HG02623 (cell line): ENCODE measurements at regions not wholly inside any gene's neighbourhood (a gene's known extent, or its start where the extent isn't known, plus 50 kb on each side); places are given as distances from the start of the nearest gene placed in this dataset.
"Not testable (repeated sequence)": the region's sequence is repeated elsewhere in the genome, so short reads cannot be mapped to it uniquely, and the experiment has no call there.

Source experiments
- ATAC-seq: cut with Tn5 transposase; IDR thresholded peaks from one replicate; pipeline ENCODE4 v1.9.1; 2021; ENCODE audit warnings: moderate library complexity; ENCODE audit not compliant: unreplicated experiment

DNA sequence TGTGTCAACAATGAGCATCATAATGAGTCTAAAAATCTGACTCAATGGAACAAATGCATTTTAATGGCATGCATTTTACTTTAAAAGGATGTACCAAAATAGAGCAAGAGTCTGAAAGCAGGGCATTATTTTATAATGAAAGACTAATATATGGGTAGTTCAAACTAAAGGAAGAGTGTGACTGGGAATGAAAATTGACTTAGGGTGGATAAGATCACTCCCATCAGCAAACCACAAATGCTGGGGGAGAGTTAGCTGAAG is 114.7 kb downstream of the SOX4 start:
- no peak for ATAC-seq

DNA sequence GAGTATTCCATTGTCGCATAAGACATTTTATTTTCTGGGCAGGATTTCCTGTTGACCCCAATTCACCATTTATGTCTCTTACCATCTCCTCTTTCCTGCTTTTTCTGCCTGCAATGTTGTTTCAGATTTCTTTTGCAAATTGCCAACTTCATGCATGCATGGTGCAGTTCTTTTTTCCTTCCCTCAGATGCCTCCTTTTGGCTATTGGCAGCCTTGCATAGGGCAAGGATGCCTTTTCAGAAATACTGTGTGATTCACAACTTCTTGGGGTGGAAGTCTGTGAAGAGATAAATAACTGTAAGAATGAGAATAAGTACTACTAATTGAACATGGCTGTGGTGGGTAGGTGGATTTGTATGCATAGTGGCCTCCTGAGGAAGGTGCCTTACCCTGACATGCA is 116.7 kb downstream of the SOX4 start:
- ATAC-seq: no peak

DNA sequence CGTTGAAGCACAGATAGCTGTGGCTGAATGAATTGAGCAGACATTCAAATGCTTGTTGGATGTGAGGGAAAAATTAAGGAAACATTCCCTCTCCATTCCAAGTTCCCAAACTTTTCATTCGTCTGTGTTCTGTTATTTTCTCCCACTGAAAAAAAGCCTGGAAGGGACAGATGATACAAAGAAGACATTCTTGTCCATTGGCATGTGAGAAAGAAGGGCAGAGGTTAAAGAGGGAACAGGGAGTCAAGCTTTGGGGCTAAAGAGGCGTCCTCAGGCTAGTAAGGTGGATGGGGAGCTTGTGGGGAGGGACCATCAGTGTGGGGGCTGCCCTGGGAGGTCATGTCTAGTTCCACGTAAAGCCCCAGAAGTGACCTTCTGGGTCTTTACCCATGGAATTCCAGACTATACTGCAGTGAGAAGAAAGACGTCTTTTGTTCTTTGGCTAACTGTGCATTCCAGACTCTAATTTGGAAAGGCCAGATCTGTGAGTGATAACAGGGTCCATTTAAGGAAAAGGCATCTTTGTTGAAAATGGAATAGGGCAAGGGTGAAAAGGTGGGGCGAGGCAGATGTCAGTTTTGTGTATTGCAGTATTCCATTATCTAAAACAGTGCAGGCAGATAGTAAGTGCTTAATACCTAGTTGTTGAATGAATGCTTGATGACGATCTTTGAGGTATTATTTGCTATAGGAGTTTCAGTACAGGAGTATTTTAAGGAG is 117.5 kb downstream of the SOX4 start:
- no peak for ATAC-seq

DNA sequence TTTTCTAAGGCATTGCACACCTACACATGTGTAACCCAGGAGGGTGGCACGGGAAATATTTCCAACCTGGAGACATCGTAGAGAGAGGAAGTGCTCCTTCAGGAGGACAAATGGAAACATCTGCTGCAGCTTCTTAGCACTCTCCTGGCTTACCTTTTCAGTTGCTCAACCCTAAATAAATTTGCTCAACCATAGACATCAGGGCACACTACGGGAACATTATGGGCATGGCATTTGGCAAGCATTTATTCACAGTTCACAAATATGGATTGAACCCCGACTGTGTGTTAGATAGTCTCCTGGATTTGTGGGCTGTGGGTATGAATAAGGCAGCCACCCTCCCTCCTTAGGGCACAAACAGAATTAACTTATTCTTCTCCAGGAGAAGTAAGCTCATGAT is 118.7 kb downstream of the SOX4 start:
- ATAC-seq: no peak

DNA sequence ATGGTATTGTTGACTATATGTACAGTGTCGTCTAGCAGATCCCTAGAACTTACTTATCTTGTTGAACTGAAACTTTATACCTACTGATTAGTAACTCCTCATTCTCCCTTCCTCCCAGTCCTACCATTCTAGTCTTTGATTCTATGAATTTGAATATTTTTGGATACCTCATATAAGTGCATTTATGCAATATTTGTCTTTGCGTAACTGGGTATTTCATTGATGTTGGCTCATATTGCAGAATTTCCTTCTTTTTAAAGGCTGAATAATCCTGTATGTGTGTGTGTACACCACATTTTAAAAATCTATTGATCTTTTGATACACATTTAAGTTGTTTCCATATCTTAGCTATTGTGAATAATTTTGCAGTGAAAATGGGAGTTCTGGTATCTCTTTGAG is 119.9 kb downstream of the SOX4 start:
- no peak for ATAC-seq

DNA sequence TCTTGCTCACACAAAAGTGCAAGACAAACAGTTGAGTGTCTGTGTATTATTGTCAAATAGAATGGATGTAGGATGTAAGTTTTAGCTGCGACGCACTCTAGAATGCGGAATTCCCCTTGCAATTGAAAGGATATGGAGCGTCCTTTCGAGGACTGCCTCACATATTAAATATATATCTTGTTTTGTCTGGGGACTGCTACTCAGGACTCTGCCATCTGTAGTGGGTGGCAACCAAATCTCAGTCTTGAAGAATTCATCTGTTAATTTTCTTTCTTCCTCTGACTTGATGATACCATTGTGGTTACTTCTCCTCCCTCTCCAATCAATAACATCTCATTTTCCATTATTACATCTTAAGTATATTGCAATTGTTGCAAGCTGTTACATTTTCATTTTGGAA is 121.6 kb downstream of the SOX4 start:
- no peak for ATAC-seq

DNA sequence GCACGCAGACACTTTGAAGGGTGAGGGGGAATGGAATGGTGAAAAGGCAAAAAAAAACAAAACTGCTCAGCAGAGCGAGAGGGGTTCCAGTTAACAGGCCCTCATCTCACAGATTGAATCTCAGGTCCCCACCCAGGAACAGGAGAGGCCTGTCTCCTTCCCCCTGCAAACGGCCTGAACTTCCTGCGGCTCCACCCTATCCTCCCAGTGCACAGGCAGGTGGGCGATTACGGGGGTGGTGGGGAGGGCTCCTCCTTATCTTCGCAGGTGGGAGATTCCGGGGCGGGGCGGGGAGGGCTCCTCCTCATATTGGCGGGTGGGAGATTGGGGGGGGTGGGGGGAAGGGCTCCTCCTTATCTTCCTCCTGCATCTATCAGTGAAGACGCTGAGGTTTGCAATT is 129.0 kb downstream of the SOX4 start:
- ATAC-seq: no peak

DNA sequence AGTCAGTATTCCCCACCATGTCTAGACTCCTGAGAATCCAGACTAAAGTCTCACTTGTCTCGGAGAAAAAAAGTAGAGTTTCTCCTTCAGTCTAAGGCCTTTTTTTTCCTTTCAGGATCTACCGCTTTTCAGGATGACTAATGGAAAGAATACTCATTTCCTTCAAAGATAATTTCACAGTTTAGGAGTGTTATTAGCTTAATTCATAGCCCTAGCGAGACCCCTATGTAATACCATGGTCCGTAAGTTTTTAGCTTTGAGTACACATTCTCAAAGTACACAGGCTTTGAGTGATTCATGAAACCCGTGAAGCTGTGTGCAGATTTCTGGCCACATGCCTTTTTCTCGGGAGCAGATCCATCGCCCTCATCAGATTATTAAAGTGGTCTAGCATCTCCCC is 133.1 kb downstream of the SOX4 start:
- no peak for ATAC-seq

DNA sequence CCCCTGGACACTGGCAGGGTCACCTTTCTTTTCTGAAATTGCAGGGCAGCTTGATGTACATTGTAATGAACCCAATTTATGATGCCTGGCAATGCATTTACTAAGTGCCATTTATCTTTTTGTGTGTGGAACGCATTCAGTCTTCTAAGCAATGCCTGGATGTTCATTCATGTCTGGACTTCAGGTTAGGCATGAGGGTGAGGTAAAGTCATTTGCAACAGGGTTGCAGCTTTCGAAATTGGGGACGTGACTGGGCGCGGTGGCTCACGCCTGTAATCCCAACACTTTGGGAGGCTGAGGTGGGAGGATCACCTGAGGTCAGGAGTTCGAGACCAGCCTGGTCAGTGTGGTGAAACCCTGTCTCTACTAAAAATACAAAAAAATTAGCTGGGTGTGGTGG is 134.6 kb downstream of the SOX4 start:
- no peak for ATAC-seq

DNA sequence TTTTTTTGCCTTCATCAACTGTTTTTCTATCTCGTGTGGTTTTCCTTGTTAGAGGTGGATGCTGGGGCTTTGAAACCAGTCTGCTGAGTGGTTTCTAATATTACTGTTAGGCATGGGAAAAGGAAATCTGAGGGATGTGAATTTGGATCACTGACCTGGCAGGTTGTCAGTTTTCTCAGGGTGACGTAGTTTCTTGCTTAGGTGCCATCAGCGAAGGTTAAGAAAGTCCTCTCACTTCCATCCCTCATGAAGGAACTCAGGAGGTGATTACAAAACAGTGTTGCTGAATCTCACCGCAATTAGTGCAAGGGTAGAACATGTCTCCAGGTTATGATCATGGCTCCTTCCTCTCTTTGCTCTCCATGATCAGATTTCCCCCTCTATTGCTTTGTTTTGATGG is 135.9 kb downstream of the SOX4 start:
- ATAC-seq: no peak

DNA sequence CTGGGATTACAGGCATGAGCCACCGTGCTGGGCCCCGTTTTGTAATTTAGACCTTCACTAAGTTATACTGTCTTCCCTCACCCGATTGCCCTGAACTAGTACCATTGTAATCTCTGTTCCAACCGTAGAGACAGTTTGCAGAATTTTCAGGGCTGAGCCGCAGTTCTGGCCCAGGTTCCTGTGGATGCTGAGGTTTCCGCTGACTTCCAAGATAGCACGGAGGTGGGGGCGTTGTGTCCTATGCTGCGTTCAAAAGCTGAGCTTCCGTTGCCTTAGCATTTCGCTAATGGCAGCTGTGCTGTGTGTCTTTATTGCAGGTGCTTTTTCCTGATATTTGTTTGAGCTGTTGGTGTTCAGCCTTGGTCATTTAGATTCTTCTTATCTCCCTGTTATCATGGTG is 137.0 kb downstream of the SOX4 start:
- ATAC-seq: no peak

DNA sequence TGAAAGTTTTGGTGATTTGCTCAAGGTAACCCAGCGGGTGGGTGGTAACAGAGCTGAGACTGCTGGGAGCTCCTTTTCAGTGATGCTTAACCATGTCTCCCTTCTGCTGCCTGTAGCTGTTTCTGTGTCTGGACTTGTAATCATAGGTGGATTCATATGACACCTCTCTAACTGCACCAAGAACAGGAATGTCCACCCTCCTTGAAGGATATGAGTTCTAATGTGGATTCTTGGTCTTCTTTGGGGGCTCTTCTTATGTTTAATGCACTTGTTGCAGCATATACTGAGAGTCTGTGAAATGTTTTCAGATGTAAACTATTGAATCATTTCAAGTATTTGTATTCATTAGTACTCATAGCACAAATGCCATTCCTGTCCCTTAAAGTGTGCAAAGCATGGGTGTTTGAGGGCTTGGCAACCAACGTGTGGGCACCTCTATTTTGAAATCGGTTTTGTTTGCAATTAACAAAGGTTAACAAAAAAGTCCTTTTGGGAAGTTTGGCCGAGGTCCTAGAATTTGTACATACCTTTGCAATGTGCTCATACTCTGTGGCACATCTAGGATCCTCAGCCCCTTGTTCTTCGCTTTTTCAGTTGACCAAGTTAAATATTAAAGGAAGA is 138.0 kb downstream of the SOX4 start:
- no peak for ATAC-seq

DNA sequence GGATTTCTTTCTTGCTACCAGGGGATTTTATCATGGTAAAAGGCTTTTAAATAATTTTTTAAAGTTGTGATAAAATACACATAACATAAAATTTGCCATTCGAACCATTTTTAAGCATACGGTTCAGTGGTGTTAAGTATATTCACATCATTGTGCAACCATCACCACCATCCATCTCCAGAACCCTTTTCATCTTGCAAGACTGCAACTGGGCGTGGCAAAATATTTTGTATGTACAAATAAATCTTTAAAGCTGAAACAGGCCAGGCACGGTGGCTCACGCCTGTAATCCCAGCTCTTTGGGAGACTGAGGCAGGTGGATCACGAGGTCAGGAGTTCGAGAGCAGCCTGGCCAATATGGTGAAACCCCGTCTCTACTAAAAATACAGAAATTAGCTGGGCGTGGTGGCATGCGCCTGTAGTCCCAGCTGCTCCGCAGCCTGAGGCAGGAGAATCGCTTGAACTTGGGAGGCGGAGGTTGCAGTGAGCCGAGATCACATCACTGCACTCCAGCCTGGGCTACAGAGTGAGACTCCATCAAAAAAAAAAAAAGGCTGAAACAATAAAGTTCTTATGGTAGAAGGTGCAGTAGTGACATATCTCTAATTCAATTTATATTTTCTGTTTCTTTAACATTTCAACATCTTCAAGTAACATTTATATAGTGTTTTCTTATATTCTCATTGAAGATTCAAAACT is 138.6 kb downstream of the SOX4 start:
- ATAC-seq: not testable (repeated sequence)

DNA sequence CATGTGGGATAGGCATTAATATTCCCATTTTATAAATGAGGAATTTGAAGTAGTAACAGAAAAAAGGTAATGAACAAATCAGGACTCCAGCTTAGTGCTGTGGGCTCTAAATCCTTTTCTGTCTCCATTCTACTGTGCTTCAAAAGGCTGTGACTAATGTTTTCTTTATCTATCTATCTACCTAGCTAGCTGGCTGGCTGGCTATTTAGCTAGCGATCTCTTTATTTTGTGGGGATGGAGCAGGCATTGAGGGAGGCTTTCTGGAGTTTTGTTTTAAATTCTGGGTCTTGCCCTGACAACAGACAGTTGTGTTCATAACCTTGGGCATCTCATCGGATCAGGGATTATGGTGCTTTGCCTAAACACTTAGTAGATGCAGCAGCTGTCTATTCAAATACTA is 139.2 kb downstream of the SOX4 start:
- ATAC-seq: no peak

DNA sequence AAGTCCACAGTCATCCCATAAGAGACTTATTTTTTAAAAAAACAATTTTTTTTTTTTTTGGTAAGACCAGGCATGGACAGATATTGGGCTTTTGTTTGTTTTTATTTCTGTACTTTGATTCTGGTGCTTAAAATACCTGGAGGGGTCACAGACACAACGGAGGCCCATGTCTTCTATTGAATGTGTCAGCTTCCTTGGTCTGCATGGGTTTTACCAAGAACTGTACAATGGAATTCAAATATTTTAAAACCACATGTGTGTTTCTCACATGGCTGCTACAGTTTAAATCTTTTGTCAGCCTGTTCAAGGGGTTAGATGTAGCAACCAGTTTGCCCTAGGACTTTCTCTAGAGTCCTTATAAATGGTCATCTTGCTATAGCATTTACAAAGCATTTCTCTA is 139.8 kb downstream of the SOX4 start:
- no peak for ATAC-seq

DNA sequence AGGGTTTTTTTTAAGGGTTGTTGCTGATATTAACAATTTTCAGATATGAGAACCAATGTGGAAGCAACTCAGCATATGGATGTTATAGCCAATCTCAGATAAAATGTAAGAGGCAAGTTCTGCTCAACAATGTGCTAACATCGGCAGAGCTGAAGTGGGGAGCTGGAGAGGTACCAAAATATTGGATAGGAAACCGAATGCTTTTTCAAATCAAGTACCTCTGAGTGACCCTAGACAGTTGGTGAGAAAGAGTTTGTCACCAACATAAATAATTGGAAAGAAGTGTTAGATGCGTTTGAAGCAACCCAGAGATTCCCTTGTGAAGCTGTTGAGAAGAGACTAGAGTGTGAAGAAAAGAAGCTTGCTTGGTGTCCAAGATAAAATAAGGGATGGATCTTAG is 140.7 kb downstream of the SOX4 start:
- no peak for ATAC-seq

DNA sequence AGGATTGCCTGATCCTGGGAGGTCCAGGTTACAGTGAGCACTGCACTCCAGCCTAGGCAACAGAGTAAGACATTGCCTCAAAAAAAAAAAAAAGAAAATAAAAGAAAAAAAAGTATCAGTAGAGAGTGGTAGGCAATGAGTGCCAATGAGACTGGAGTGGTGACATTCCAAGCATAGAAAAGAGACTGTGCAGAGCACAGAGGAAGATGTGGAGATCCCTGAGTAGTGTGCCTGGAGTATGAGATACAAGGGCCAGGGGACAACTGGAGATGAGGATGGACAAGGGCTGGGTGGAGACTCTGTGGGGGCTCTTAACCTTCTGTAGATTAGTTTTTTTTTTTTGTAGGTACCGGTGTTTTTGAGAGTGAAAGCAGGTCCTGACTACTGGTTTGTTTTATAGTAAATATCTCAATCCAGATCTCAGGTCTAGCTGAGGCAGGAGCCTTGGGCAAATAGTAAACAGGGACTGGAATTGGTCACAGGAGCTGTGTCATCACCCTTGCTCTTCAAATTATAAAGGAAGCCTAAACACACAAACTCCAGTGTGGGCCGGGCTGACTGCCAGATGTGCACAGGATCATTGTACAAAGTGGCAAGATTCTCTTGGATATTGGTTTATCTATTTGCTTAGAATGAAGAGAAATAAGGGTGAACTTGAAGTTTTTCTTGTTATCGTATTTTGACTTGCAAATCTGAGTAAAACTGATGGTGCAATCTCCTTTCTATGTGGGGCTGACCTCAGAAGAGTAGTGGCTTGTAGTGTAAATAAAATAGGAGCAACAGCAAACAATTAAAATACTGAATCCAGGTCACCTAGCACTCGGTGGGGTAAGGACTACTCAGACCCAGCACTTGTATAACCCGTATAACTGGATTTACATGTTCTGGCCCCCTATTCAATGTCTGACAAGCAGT is 144.9 kb downstream of the SOX4 start:
- no peak for ATAC-seq

DNA sequence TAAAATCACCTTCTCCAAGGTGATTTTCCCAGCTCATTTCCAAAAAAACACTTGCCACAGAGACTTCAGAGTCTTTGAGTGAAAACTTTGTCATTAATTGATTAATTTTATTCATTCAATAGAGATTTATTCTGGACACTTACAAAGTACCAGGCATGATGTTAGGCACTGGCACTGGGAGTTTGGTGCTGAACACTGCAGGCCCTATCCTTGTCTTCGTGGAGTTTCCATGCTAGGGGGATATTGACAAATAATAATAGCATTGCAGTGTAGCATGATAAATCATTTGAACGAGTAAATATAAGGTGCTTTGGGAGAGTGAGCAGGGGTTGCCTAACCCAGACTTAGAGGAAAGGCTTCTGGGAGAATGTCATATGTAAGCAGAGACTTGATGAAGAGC is 145.7 kb downstream of the SOX4 start:
- ATAC-seq: no peak

DNA sequence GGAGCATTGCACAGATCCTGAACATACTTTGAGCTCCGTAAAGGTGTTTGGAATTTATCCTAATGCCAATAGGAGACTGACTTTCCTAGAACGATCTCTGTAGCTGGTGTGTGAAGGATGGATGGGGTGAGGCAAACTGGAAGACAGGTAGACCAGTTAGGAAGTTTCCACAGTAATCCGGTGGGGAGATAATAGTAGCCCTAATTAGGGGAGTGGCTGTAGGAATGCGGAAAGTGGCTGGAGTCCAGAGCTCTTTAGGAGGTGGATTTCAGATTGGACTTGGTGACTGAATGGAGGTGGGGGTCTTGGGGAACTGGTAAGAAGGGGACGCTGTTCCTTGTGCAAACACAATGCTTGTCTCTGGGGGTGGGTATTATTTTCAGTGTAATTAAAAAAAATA is 146.3 kb downstream of the SOX4 start:
- no peak for ATAC-seq

DNA sequence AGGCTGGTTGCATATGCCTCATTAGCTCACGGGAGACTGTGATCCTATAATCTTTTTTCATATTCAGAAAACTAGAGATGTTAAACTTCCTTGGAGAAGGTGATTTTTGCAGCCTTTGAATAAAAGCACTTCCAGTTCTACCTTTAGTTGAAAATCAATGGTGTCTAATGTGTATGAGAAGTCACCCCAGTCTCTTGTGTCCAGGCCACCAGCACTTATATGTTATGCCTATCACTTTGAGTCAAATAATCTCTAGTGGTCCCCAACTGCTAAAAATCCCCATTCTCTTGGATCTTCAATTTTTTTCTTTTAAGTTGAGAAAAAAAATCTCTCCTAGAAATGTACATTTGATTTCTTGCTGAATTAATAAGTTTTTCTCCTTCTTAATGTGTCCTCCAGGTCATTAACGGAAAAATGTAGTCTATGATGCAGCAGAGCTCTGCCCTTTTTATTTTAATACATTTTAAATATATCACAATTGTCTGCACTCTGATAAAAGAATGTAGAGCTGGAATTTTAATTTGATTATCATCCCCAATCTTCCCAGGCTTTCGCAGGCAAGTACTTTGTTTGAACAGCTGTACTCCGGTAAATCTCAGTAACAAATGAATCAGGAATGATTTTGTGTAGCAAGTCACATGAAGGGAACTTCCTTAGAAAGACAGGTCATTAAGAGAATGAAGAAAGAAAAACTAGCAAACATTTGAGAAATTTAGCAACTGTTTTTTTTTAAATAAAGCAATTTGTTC is 147.0 kb downstream of the SOX4 start:
- no peak for ATAC-seq
